ENCODE measurements at regions not wholly inside any gene's neighbourhood (a gene's known extent, or its start where the extent isn't known, plus 50 kb on each side); places are given as distances from the start of the nearest gene placed in this dataset.
"Not testable (repeated sequence)": the region's sequence is repeated elsewhere in the genome, so short reads cannot be mapped to it uniquely, and the experiment has no call there.

DNA sequence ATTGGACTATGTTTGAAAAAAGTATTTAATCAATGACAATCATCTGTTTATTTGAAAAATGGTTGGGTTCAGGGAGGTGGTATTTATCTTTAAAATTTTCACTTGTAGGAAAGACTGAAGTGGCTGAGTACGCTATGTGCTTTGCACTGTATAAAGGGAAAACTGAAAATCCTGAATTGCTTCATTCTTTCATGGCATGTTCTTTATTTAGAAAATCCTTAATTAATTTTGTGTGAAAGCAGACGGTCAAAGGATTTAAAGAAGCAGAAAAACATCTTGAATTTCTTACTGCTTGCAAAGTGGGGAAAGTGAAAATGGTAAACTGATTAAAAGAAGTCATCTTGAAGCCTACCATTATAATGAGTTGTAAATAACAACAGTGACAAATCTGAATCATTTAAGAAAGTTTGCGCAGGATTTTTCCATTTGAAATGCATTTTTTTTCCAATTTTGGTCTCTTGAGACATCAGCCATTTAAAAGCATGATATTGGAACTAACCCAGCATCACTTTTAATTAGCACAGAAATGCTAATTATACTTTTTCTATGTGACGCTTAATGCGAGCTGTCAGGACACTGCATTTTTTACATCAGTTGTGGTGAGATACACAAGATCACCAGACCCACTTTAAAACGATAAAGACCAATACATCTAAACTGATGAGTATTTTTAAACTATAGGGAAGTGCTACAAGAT is 169.0 kb downstream of the NEDD1 start (continued):
- TF ChIP-seq, protein P1, sequence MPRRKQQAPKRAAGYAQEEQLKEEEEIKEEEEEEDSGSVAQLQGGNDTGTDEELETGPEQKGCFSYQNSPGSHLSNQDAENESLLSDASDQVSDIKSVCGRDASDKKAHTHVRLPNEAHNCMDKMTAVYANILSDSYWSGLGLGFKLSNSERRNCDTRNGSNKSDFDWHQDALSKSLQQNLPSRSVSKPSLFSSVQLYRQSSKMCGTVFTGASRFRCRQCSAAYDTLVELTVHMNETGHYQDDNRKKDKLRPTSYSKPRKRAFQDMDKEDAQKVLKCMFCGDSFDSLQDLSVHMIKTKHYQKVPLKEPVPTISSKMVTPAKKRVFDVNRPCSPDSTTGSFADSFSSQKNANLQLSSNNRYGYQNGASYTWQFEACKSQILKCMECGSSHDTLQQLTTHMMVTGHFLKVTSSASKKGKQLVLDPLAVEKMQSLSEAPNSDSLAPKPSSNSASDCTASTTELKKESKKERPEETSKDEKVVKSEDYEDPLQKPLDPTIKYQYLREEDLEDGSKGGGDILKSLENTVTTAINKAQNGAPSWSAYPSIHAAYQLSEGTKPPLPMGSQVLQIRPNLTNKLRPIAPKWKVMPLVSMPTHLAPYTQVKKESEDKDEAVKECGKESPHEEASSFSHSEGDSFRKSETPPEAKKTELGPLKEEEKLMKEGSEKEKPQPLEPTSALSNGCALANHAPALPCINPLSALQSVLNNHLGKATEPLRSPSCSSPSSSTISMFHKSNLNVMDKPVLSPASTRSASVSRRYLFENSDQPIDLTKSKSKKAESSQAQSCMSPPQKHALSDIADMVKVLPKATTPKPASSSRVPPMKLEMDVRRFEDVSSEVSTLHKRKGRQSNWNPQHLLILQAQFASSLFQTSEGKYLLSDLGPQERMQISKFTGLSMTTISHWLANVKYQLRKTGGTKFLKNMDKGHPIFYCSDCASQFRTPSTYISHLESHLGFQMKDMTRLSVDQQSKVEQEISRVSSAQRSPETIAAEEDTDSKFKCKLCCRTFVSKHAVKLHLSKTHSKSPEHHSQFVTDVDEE (CRISPR knock-in tag; IDR thresholded peaks at IDR 0.05) = no peak
- TF ChIP-seq TCF4 (CRISPR knock-in tag; IDR thresholded peaks at IDR 0.05; ENCODE audit: borderline replicate concordance) = no peak
- no peak for TF ChIP-seq ZFP3 (CRISPR knock-in tag; IDR thresholded peaks at IDR 0.05)
- no peak for TF ChIP-seq POU6F1 (CRISPR knock-in tag; IDR thresholded peaks at IDR 0.05; ENCODE audit: borderline replicate concordance, low read depth)
- TF ChIP-seq RARB (CRISPR knock-in tag; IDR thresholded peaks at IDR 0.05) = no peak
- no peak for TF ChIP-seq OSR1 (CRISPR knock-in tag; IDR thresholded peaks at IDR 0.05)

- ATAC-seq = not testable (repeated sequence)
Measured at GRCh38 chr12:97076912-97077311, 169.9 kb downstream of the NEDD1 start.

GRCh38 chr12:97082029-97082428 is 175.0 kb downstream of the NEDD1 start:
- no peak for TF ChIP-seq SNAI2 (CRISPR knock-in tag; IDR thresholded peaks at IDR 0.05)
- no peak for TF ChIP-seq ZC3H10 (CRISPR knock-in tag; IDR thresholded peaks at IDR 0.05)
- TF ChIP-seq TCF4 (CRISPR knock-in tag; IDR thresholded peaks at IDR 0.05; ENCODE audit: borderline replicate concordance) = no peak
- TF ChIP-seq, protein P2, sequence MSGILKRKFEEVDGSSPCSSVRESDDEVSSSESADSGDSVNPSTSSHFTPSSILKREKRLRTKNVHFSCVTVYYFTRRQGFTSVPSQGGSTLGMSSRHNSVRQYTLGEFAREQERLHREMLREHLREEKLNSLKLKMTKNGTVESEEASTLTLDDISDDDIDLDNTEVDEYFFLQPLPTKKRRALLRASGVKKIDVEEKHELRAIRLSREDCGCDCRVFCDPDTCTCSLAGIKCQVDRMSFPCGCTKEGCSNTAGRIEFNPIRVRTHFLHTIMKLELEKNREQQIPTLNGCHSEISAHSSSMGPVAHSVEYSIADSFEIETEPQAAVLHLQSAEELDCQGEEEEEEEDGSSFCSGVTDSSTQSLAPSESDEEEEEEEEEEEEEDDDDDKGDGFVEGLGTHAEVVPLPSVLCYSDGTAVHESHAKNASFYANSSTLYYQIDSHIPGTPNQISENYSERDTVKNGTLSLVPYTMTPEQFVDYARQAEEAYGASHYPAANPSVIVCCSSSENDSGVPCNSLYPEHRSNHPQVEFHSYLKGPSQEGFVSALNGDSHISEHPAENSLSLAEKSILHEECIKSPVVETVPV (CRISPR knock-in tag; IDR thresholded peaks at IDR 0.05) = no peak
- TF ChIP-seq TOX (CRISPR knock-in tag; IDR thresholded peaks at IDR 0.05; ENCODE audit: borderline replicate concordance) = no peak
- TF ChIP-seq ZFP3 (CRISPR knock-in tag; IDR thresholded peaks at IDR 0.05) = no peak
- no peak for TF ChIP-seq ZFP30 (CRISPR knock-in tag; IDR thresholded peaks at IDR 0.05)
- no peak for TF ChIP-seq BACH2 (CRISPR knock-in tag; IDR thresholded peaks at IDR 0.05; ENCODE audit: borderline replicate concordance)
- no peak for TF ChIP-seq PATZ1 (CRISPR knock-in tag; IDR thresholded peaks at IDR 0.05; ENCODE audit: borderline replicate concordance)
- TF ChIP-seq CSDC2 (CRISPR knock-in tag; IDR thresholded peaks at IDR 0.05) = no peak
- no peak for TF ChIP-seq POU6F1 (CRISPR knock-in tag; IDR thresholded peaks at IDR 0.05; ENCODE audit: borderline replicate concordance, low read depth)
- TF ChIP-seq ZNF70 (CRISPR knock-in tag; IDR thresholded peaks at IDR 0.05) = no peak
- no peak for TF ChIP-seq ISL1 (CRISPR knock-in tag; IDR thresholded peaks at IDR 0.05)
- TF ChIP-seq GLIS3 (CRISPR knock-in tag; IDR thresholded peaks at IDR 0.05) = no peak
- TF ChIP-seq ZNF8 (CRISPR knock-in tag; IDR thresholded peaks at IDR 0.05) = no peak
- no peak for TF ChIP-seq ZNF565 (CRISPR knock-in tag; conservative IDR thresholded peaks at IDR 0.05; ENCODE audit: low read depth)
- TF ChIP-seq, protein P1 (CRISPR knock-in tag; IDR thresholded peaks at IDR 0.05) = no peak
- no peak for TF ChIP-seq RARB (CRISPR knock-in tag; IDR thresholded peaks at IDR 0.05)
- TF ChIP-seq ARNTL (CRISPR knock-in tag; IDR thresholded peaks at IDR 0.05; ENCODE audit: borderline replicate concordance, low read depth) = no peak
- no peak for ATAC-seq

All from SK-N-SH treated with all-trans-retinoic acid at 6 μM for 48 hours (cell line).